GM12892 (cell line): ENCODE measurements at regions not wholly inside any gene's neighbourhood (a gene's known extent, or its start where the extent isn't known, plus 50 kb on each side); places are given as distances from the start of the nearest gene placed in this dataset.

Source experiments
- POLR2A ChIP-seq: IDR thresholded peaks from 2 replicates; pipeline ENCODE4 v1.6.1; 2011; ENCODE audit warnings: low read depth, low read length, control low read depth
- TAF1 ChIP-seq: IDR thresholded peaks from 2 replicates; pipeline ENCODE4 v1.6.1; 2011; ENCODE audit warnings: low read depth, mild to moderate bottlenecking, control low read depth, low read length, borderline replicate concordance

DNA sequence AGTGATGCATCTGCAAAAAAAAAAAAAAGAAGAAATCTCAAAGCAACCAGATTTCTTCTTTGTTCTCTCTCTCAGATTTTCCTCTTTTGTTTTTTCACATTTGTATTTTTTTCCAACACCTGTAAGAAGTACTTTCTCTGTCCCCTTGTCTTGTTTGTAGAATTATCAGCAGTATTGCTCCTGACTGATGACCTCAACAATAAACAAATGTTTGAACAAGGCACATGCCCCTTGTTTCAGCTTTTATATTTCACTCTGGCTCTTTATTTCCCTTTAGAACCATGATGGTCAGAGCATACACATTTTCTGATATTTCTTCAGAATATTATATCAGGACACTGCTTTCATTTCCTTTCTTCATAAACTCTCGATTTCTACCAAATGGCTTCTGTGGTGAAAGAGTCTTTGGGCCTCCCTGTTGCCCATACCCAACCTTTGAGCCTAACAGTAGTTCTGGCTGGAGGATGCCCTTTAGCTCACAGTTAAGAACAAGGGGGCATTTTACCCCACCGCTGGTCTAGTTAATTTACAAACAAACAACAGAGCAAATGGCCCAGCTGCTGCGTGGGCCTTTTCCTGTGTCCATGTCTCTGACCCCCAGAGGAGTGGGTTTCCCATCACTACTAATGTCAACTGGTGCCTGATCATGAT, 142.5 kb upstream of the SMAD1 start:
- no peak for TF ChIP-seq POLR2A
- TF ChIP-seq TAF1: no peak
